ENCODE measurements at regions not wholly inside any gene's neighbourhood (a gene's known extent, or its start where the extent isn't known, plus 50 kb on each side); places are given as distances from the start of the nearest gene placed in this dataset.

GRCh38 chr15:46872286-46872980, 844.9 kb upstream of the SEMA6D start:
- TF ChIP-seq REST (IDR thresholded peaks at IDR 0.05; ENCODE audit: insufficient read depth in 1 of 2, low read depth in 2 of 2, low read length in 2 of 2) (no peak), TAF1 (IDR thresholded peaks at IDR 0.05; ENCODE audit: borderline replicate concordance, insufficient read depth, low read length) (no peak), POLR2AphosphoS5 (IDR thresholded peaks at IDR 0.05; ENCODE audit: low read depth, low read length) (no peak), SIN3A (IDR thresholded peaks at IDR 0.05; ENCODE audit: borderline replicate concordance, insufficient read depth, low read length) (no peak), FOXP2 (optimal IDR thresholded peaks at IDR 0.05; ENCODE audit: borderline replicate concordance, extremely low read depth, extremely low read length, insufficient read depth) (no peak)
